NCI-H226 (cell line): ENCODE measurements at regions not wholly inside any gene's neighbourhood (a gene's known extent, or its start where the extent isn't known, plus 50 kb on each side); places are given as distances from the start of the nearest gene placed in this dataset.
"Not testable (repeated sequence)": the region's sequence is repeated elsewhere in the genome, so short reads cannot be mapped to it uniquely, and the experiment has no call there.

Source experiments
- DNase-seq: peaks from one replicate; pipeline ENCODE4 v3.0.0-alpha.2; 2015

- DNase-seq = no peak
Observed at GRCh38 chr16:86244158-86244557, 266.2 kb upstream of the FOXF1 start.

- DNase-seq = no peak
Observed at GRCh38 chr16:86244936-86245335, 265.4 kb upstream of the FOXF1 start.

GRCh38 chr16:86245351-86245750 is 265.0 kb upstream of the FOXF1 start:
- no peak for DNase-seq

DNA sequence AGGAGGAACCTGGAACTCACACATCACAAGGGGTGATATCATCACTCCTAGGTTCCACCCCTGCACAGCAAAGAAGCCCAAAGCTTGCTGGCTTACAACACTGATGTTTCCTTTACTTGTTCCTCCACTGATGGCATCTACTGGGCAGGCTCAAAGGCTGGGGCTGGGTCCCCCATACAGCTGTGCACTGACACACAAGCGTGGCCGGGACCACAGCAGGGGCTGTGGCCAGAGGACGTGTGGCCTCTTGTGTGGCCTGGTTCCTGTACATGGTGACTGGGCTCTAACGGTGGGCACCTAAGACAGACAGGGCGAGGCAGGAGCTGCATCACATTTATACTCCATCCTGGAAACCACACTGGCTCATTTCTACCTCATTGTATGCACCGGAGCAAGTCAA is 264.4 kb upstream of the FOXF1 start:
- DNase-seq = no peak

DNA sequence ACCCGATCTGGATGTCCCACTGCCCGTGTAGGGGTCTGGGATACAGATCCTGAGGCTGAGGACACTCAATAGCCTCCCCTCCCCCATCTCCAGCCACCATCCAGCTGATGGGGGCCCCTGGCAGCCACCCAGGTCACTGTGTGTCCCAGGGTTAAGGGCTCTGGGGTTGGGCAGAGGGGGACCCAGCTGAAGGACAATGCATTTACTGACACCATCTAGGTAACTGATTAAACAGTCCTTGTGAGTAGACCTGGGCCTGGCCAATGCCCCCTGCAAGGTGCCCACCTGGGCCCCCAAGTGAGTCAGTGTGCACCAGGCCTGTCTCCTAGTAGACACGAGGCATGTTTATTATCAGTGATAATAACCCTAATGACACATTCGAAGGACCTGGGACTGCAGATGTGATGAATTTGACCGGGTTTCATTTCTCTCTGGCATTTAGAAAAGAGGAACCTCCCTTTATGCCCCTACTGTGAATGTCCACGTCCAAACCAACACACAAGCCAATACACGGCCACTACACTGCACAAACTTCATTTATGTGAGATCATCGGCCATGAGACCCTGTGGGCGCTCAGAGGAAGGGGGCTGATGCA is 261.9 kb upstream of the FOXF1 start:
- DNase-seq = no peak

- no peak for DNase-seq
Observed at GRCh38 chr16:86249631-86250030, 260.7 kb upstream of the FOXF1 start.

- no peak for DNase-seq
Observed at GRCh38 chr16:86251682-86252081, 258.6 kb upstream of the FOXF1 start.

DNA sequence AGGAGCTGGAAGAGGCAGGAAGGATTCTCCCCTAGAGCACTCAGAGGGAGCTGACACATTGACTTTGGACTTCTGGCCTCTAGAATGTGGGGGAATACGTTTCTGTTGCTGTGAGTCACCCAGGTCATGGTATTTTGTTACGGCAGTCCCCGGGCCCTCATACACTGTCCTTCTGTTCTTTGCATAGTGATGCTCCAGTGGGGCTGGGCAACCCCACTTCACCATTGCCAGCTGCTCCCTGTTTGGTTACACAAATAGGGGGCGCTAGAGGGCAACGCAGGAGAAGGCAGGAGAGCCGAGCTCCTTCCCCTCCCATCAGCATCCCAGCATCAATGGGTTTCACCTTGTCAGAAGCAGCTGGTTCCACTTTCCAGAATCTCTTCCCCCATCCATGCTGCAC is 257.7 kb upstream of the FOXF1 start:
- no peak for DNase-seq

DNA sequence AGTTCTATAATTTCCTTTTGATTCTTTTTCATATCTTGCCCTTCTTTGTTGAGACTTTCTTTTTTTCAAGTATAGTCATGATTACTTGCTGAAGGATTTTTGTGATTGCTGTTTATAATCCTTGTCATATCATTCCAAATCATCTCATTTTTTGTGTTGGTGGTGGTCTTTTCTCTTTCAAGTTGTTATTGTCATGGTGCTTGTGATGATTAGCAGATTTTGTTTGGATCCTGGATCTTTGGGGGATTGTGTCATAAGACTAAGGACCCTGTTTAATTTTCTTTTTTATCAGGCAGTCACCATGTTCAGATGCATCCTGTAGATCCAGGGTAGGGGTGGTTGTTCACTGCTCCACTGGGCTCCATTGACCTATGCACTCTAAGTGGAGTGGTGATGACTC is 254.4 kb upstream of the FOXF1 start:
- no peak for DNase-seq

- no peak for DNase-seq
Observed at GRCh38 chr16:86256995-86257394, 253.3 kb upstream of the FOXF1 start.

- no peak for DNase-seq
Observed at GRCh38 chr16:86257546-86257945, 252.8 kb upstream of the FOXF1 start.

DNA sequence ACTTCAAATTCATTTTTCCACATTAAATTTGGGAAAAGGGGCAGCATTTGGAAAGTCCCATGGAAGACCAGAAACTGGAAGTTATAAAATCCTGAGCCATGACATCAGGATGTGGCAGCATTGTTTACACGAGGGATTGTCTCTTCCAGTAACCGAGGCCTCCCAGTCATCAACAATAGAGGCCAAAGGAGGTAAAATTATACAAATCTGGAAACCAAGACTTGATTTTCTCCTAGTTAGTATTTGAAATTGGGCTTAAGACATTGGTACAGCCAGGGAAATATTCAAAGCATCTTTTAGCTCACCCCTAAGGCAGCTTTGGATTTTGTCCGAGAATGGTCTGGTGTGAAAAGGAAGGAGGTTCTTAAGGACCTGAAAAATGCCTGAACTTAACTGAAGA is 251.6 kb upstream of the FOXF1 start:
- DNase-seq = no peak

DNA sequence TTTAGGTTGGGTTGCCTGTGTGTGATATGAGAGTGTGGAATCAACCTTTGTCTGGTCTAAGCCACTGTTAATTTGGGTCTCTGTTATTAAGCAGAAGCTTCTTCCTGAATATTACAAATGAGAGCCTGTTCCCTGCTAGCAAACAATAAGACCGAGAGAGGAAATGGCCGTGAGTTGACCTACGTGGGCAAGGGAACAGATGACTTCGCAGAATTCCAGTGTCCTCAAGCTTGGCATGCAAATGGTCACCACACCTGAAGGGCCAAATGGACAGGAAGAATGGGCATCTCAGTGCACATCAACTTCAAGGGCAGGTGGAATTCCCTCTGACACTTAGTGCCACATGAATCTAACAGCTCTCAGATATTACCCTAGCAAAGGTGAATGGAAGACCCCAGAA is 250.8 kb upstream of the FOXF1 start:
- no peak for DNase-seq

DNA sequence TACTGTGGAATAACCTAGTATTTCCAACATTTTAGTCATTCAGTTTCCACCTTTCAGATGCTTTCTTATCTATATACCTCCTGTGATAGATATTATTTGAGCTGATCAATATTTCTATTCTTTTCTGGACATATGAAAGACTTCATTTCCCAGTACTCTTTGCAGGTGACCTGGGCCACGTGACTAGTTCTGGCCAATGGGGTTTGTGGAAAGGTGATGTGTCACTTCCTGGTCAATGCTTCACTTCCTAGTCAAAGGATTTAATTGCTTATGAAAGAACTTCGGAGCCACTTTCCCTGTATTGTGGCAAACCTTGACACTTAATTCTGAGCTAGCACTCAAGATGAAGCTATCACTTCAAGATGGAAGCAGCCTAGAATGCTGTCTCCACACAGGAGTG is 248.9 kb upstream of the FOXF1 start:
- DNase-seq = peak; percentile 21

DNA sequence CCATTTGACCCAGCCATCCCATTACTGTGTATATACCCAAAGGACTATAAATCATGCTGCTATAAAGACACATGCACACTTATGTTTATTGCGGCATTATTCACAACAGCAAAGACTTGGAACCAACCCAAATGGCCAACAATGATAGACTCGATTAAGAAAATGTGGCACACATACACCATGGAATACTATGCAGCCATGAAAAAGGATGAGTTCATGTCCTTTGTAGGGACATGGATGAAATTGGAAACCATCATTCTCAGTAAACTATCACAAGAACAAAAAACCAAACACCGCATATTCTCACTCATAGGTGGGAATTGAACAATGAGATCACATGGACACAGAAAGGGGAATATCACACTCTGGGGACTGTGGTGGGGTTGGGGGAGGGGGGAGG is 242.7 kb upstream of the FOXF1 start:
- DNase-seq = not testable (repeated sequence)

DNA sequence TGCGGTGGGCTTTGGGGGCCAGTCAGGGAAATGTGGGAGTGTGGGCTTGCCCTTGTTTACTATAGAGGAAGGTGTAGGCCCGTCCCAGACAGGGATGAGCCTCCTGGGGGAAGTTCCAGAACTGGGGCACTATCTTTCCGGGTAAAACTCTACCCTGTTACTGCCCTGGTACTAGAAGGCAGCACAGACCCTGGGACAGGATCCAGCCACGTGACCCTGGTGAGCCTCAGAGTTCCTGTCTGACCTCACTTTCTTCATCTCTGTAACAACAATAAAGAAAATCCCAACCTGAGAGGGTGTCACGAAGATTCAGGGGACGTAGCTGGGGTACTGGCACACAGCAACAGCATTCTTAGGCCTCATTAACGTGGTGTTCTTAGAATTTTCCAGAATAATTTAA is 239.6 kb upstream of the FOXF1 start:
- no peak for DNase-seq

GRCh38 chr16:86272744-86273143 is 237.6 kb upstream of the FOXF1 start:
- no peak for DNase-seq

- DNase-seq = no peak
Observed at GRCh38 chr16:86277221-86277620, 233.1 kb upstream of the FOXF1 start.

GRCh38 chr16:86277859-86278258 is 232.5 kb upstream of the FOXF1 start:
- DNase-seq = not testable (repeated sequence)

- DNase-seq = no peak
Observed at GRCh38 chr16:86281421-86281820, 228.9 kb upstream of the FOXF1 start.

DNA sequence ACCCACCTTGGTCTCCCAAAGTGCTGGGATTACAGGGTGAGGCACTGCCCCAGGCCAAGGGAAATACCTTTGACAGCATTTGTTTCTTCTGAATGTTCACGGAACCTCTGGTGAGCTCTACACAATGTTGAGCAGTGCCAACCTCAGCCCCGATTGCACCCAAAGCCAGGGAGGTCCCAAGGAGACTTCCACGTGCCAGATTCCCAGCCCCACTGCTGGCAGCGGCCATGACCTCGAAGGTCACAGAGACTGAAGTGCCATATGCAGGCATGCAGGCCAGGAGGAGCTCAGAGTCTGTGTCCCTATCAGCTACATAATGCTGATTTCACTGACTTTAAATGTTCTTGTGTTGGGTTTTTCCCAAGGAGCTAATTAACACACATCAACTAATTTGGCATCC is 226.4 kb upstream of the FOXF1 start:
- DNase-seq = no peak

DNA sequence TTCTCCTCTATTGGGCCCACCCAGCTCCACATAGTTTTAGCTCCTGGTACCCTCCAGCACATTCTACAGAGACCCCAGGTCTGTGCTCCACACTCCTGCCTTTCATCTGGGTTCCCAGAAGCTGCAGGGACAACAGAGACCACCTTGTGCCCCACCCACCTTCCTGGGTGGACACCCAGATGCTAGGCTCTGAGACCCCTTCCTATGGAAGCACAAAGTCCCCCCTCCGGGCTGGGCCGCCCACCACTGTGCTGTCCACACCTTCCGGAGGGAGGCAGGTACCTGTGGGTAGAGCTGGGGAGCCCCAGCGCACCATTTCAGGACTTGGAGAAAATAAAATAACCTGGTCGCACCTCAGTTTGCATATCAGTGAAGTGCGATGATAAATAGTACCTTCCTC is 224.9 kb upstream of the FOXF1 start:
- DNase-seq = no peak

- DNase-seq = no peak
Observed at GRCh38 chr16:86285938-86286921, 224.1 kb upstream of the FOXF1 start.

GRCh38 chr16:86286991-86287663 is 223.2 kb upstream of the FOXF1 start:
- no peak for DNase-seq
